ENCODE measurements at regions not wholly inside any gene's neighbourhood (a gene's known extent, or its start where the extent isn't known, plus 50 kb on each side); places are given as distances from the start of the nearest gene placed in this dataset.

GRCh38 chr7:114110666-114111065 lies 191.9 kb upstream of the PPP1R3A start:
- TF ChIP-seq EZH2 (IDR thresholded peaks at IDR 0.05; ENCODE audit: borderline replicate concordance, low read length) = no peak
- TF ChIP-seq CTCF (conservative IDR thresholded peaks at IDR 0.05 in 1 of 2, IDR thresholded peaks at IDR 0.05 in 1 of 2; ENCODE audit: extremely low read depth in 1 of 2, insufficient read depth in 1 of 2, low read depth in 1 of 2, low read length in 2 of 2) = no peak
